ENCODE measurements at regions not wholly inside any gene's neighbourhood (a gene's known extent, or its start where the extent isn't known, plus 50 kb on each side); places are given as distances from the start of the nearest gene placed in this dataset.

GRCh38 chr6:126661646-126662045, 321.7 kb downstream of the CENPW start:
- Histone ChIP-seq H3K18ac (ENCODE audit: insufficient read length, low read depth, low read length) (no peak overlapping the region), H4K91ac (ENCODE audit: insufficient read length, low read depth, low read length) (no peak overlapping the region), H3T11ph (ENCODE audit: low read length) (no peak overlapping the region), H3K4me2 (ENCODE audit: insufficient read depth, insufficient read length, low read length) (no peak overlapping the region), H3K27ac (ENCODE audit: insufficient read length, low read depth, low read length) (no peak overlapping the region), H3K9ac (ENCODE audit: extremely low read depth, insufficient read length, low read length) (no peak overlapping the region), H2BK20ac (ENCODE audit: low read depth, low read length, poor library complexity, severe bottlenecking) (no peak overlapping the region), H4K20me1 (ENCODE audit: control insufficient read depth, insufficient read depth, insufficient read length) (no peaks in the 10 kb centered on the region), H3K23ac (ENCODE audit: insufficient read length, low read depth, low read length) (no peak overlapping the region), H3K4me1 (ENCODE audit: insufficient read depth, low read length) (no peaks in the 10 kb centered on the region), H3K4ac (ENCODE audit: low read depth, low read length) (no peak overlapping the region), H2AK5ac (ENCODE audit: insufficient read length, low read length) (no peak overlapping the region), H3K56ac (ENCODE audit: insufficient read length, low read depth, low read length) (no peak overlapping the region), H3K23me2 (ENCODE audit: insufficient read length, low read depth, low read length, poor library complexity, severe bottlenecking) (no peaks in the 10 kb centered on the region), H4K5ac (ENCODE audit: insufficient read length, low read depth, low read length) (no peak overlapping the region), H2BK5ac (ENCODE audit: insufficient read length, low read length) (no peak overlapping the region), H2BK120ac (ENCODE audit: low read depth, low read length, poor library complexity, severe bottlenecking) (no peak overlapping the region), H2BK15ac (ENCODE audit: low read depth, low read length) (no peak overlapping the region), H2BK12ac (ENCODE audit: insufficient read length, low read depth, low read length) (no peak overlapping the region), H3K79me1 (ENCODE audit: insufficient read depth, low read depth, low read length, poor library complexity, severe bottlenecking) (no peaks in the 10 kb centered on the region), H3K9me3 (ENCODE audit: control insufficient read depth, low read depth, low read length) (no peaks in the 10 kb centered on the region), H4K8ac (replicated peaks; ENCODE audit: insufficient read length, low read depth, low read length) (no peak overlapping the region), H3K27me3 (ENCODE audit: insufficient read depth, low read length) (no peaks in the 10 kb centered on the region), H3K79me2 (ENCODE audit: insufficient read depth, low read length) (no peaks in the 10 kb centered on the region), H3K14ac (ENCODE audit: insufficient read depth, low read length) (no peak overlapping the region), H2AFZ (ENCODE audit: low read length) (no peak overlapping the region)
- DNase-seq = no peak
- Mint-ChIP-seq H3K27ac (no peak overlapping the region), H3K4me3 (no peak overlapping the region), H3K27me3 (ENCODE audit: low read depth) (no peaks in the 10 kb centered on the region; the same call in 1 of the 2 replicates), H3K36me3 (ENCODE audit: insufficient read depth in 1 of 3, low read depth in 3 of 3) (no peaks in the 10 kb centered on the region), H3K9me3 (no peaks in the 10 kb centered on the region), H3K4me1 (no peaks in the 10 kb centered on the region)
- TF ChIP-seq CTCF (conservative IDR thresholded peaks at IDR 0.05) = no peak

Data from H9 (cell line).